VCaP (cell line): ENCODE measurements at regions not wholly inside any gene's neighbourhood (a gene's known extent, or its start where the extent isn't known, plus 50 kb on each side); places are given as distances from the start of the nearest gene placed in this dataset.

Experiments used
- H3K27ac ChIP-seq: fragments of 450-650 bp; 2 replicates; pipeline ENCODE4 v1.5.1; 2017
- TF ChIP-seq, protein P1 (sequence below): fragments of 450-650 bp; conservative IDR thresholded peaks from 2 replicates; pipeline ENCODE4 v1.5.1; 2017; ENCODE audit warnings: mild to moderate bottlenecking, moderate library complexity

DNA sequence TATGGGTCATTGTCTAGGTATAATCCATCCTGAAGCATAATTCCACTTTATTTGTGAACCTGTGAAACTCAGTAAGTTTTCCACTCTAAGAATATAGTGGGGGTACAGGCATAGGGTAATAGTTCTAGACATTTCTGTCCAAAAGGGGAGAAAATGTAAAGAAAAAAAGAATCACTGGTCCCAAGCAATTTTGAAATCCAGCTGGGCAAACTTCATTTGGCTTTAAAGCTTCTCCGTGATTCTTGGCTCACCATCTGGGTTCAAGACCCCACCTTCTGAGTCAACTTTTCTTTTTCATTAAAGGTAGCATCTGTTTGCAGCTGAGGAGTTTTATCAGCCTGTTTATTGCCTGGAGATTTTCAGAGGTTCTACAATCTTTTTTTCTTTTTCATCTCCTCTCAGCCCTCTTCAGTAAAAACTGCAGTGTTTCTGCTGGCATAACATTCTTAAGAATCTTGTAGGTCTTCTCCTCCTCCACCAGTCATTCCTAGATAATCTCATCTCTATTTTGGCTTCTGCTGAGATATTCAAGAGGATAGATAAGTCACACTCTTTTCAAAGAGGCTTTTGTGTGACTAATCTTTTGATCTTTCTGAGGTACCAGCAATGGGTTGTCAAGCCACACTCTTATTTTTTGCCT, 126.1 kb upstream of the PITX1 start:
- H3K27ac ChIP-seq: no peak overlapping the region
- TF ChIP-seq, protein P1, sequence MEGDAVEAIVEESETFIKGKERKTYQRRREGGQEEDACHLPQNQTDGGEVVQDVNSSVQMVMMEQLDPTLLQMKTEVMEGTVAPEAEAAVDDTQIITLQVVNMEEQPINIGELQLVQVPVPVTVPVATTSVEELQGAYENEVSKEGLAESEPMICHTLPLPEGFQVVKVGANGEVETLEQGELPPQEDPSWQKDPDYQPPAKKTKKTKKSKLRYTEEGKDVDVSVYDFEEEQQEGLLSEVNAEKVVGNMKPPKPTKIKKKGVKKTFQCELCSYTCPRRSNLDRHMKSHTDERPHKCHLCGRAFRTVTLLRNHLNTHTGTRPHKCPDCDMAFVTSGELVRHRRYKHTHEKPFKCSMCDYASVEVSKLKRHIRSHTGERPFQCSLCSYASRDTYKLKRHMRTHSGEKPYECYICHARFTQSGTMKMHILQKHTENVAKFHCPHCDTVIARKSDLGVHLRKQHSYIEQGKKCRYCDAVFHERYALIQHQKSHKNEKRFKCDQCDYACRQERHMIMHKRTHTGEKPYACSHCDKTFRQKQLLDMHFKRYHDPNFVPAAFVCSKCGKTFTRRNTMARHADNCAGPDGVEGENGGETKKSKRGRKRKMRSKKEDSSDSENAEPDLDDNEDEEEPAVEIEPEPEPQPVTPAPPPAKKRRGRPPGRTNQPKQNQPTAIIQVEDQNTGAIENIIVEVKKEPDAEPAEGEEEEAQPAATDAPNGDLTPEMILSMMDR: no peak

DNA sequence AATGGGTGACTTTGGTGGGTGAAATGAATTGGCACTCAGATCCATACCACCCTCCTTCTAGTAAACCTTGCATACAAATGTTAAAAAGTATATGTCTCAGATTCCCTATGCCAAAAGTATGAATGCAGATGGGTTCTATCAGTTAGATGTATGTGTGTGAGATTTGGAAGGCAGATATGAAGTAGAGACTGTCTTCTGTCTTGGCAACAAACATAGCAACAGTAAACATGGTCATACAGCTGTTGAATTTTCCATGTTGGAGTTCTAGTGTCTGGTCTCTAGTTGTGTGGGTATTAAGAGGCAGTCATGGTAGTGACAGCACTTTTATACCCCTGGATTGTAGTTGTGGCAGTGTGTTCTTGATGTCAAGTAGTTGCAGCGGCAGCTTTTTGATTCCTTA, 125.6 kb upstream of the PITX1 start:
- TF ChIP-seq, protein P1: no peak
- H3K27ac ChIP-seq: no peak overlapping the region

DNA sequence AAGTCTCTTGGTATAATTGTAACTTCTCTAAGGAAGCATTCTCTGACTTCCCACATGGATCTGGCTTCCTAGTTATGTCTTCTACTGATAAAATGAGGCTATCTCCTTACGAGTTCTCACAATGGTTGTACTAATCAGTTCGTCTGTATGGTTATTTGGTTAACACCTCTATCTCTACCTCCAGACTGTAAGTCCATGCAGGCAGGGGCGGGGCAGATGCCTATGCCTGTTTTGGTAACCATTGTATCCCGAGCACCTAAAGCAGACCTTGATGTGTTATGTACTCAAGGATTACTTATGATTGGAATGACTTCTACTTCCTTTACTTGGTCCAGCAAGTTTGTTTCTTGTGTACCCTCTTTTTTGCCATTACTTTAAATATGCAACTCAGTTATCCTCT, 125.0 kb upstream of the PITX1 start:
- TF ChIP-seq, protein P1: no peak
- no peak overlapping the region for H3K27ac ChIP-seq

DNA sequence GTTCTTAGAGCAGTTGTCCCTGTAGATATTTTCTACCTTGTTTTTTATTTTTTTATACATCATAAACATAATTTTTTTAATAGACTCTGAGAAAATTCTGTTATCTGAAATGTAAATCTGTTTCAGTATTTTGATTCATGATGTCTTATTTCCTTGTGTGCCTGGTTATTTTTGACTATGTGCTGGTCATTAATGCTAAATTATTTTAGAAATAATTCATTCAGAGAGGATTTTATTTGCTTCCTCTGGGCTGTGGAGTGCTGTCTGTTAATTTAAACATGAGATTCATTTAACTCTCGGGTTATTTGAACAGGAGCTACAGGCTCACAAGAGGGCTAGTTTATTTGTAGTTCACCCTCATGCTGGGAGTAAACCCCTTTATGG, 124.3 kb upstream of the PITX1 start:
- TF ChIP-seq, protein P1: no peak
- no peak overlapping the region for H3K27ac ChIP-seq

DNA sequence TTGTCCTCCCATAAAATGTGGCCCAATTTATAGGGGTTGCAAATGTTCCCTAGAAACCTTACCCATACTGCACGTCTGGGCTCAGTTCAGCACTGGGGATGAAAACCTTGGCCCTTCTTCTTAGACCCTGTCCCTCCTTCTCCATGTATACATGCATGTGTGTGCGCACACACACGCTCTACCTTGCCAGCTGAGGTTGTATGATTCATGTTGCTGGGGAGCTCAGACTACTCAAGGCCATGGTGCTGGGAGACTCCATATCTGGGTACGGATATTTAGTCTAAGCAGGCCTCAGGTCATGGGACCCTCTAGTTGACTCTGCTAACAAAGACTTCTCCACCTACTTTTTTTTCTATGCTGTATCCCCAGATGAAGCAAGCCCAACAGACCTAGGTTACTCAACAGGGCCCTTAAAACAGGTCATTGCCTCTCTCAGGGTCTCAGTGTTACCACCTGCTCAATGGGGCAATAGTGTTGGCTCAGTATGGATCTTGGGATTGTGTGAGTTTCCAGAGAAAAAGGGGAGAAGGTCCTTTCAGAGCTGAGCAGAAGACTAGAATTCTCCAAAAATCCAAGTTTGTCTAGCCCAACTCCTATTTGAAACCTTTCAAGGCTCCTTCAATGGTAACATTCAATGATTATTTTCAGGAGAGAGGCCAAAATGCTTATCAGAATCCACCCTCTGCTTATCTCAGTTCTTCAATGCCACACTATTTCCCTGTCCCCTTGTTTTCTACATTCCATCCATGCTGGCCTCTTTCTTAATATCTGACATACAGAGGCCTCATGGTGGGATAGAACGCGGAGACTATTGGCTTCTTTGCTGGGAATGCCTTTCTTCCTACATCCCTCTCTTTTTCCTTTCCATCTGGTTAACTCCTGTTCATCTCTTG, 123.6 kb upstream of the PITX1 start:
- no peak overlapping the region for H3K27ac ChIP-seq

DNA sequence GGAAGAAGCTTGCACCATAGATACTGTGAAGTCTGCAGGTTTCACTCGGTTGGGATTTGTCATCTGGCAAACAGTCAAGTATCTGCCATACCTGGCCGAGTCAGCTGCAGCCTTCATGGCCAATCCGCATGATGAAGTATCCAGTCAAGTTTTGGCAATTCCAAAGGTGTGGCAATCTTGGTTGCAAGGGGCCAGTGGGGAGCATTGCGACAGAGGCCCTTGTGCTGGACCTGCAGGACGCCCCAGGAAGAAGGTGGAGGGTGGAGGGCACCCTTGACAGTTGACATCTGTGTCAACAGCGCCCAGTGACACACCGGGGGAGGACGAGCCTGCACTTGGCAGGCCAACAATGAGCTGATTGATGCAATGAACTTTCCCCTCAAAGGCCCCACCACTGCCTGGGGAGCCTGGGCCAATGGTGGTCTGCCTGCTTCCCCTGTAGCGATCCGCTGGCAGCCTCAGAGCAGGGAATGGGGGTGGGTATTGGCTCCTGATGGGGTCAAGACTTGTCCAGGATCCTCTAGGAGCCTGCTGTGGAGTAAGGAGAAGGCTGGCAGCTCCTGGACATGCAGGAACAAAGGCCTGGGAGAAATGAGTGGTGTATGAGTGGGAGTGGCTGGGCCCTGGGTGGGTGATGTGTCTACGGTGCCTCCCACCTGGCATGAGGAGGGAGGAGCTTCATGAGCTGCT, 122.8 kb upstream of the PITX1 start:
- TF ChIP-seq, protein P1: no peak
- H3K27ac ChIP-seq: no peak overlapping the region

More for the DNA sequence above, 123.6 kb upstream of the PITX1 start:
- TF ChIP-seq, protein P1: no peak

DNA sequence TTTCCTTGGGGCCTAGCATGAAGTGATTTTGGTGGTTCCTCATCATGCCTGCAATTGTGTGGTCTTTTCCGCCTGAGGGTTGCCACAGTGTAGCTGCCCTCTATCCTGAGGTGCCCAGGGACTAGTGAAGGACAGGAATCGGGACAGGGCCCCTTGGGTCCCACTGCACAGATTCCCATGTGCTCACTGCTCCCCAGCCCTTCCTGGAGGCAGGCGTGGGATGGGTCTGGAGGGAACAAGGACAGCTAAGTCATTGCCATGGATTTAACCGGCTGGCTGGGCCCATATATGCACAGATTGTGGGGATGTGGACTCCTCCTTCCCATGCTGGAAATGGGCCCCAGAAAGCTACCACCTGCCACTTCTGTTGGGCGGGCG, 122.3 kb upstream of the PITX1 start:
- no peak overlapping the region for H3K27ac ChIP-seq
- TF ChIP-seq, protein P1: no peak
